ENCODE measurements at regions not wholly inside any gene's neighbourhood (a gene's known extent, or its start where the extent isn't known, plus 50 kb on each side); places are given as distances from the start of the nearest gene placed in this dataset.

DNA sequence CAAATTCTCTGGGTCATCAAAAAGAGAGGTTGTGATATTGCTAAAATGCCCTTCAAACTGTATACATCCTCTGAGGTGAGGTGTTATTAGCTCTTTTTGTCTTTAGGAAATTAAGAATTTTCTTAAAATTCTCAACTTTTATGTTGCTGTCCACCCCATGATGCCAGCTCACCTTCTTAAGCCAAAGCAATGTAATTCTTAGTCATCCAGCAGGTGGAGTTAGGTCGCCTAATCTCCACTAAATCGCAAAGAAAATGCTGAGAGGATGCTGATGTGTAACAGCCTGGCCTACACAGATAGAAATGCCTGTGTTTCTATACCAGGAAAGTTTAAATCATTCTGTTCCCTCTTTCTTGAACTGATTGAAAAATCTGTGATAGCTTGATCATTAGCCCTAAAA lies 770.2 kb upstream of the ALCAM start:
- no peak overlapping the region for H2BK120ac ChIP-seq (ENCODE audit: low read depth, low read length, poor library complexity, severe bottlenecking)
- no peaks in the 10 kb centered on the region for H3K27me3 ChIP-seq (ENCODE audit: insufficient read depth, low read length)
- H3K4ac ChIP-seq (ENCODE audit: low read depth, low read length): no peak overlapping the region
- H3K27ac ChIP-seq (ENCODE audit: insufficient read length, low read depth, low read length): no peak overlapping the region
- no peaks in the 10 kb centered on the region for H3K27me3 Mint-ChIP-seq (ENCODE audit: low read depth)
- H3K9me3 ChIP-seq (ENCODE audit: control insufficient read depth, low read depth, low read length): no peaks in the 10 kb centered on the region
- no peaks in the 10 kb centered on the region for H3K23me2 ChIP-seq (ENCODE audit: insufficient read length, low read depth, low read length, poor library complexity, severe bottlenecking)
- no peak overlapping the region for H4K8ac ChIP-seq (replicated peaks; ENCODE audit: insufficient read length, low read depth, low read length)
- no peak overlapping the region for H2BK20ac ChIP-seq (ENCODE audit: low read depth, low read length, poor library complexity, severe bottlenecking)
- H3K4me1 Mint-ChIP-seq: 0 out of 4 replicates have a peak, but pooled peaks cover 0 to 4% of the 10 kb centered on the region in 2 experiments
- H3K14ac ChIP-seq (ENCODE audit: insufficient read depth, low read length): no peak overlapping the region
- H3T11ph ChIP-seq (ENCODE audit: low read length): no peak overlapping the region
- H3K4me3 Mint-ChIP-seq: no peak overlapping the region
- no peak overlapping the region for H3K9ac ChIP-seq (ENCODE audit: extremely low read depth, insufficient read length, low read length)
- H3K4me2 ChIP-seq (ENCODE audit: insufficient read depth, insufficient read length, low read length): no peak overlapping the region
- H3K79me1 ChIP-seq (ENCODE audit: insufficient read depth, low read depth, low read length, poor library complexity, severe bottlenecking): no peaks in the 10 kb centered on the region
- no peak overlapping the region for H2BK5ac ChIP-seq (ENCODE audit: insufficient read length, low read length)
- WGBS (ENCODE audit: extremely low coverage, insufficient read length, low lambda C conversion rate): no CpG with 5 or more reads among the region's 2 CpGs
- DNase-seq: peak; percentile 29
- H2BK15ac ChIP-seq (ENCODE audit: low read depth, low read length): no peak overlapping the region
- TF ChIP-seq, protein P1, sequence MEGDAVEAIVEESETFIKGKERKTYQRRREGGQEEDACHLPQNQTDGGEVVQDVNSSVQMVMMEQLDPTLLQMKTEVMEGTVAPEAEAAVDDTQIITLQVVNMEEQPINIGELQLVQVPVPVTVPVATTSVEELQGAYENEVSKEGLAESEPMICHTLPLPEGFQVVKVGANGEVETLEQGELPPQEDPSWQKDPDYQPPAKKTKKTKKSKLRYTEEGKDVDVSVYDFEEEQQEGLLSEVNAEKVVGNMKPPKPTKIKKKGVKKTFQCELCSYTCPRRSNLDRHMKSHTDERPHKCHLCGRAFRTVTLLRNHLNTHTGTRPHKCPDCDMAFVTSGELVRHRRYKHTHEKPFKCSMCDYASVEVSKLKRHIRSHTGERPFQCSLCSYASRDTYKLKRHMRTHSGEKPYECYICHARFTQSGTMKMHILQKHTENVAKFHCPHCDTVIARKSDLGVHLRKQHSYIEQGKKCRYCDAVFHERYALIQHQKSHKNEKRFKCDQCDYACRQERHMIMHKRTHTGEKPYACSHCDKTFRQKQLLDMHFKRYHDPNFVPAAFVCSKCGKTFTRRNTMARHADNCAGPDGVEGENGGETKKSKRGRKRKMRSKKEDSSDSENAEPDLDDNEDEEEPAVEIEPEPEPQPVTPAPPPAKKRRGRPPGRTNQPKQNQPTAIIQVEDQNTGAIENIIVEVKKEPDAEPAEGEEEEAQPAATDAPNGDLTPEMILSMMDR (conservative IDR thresholded peaks at IDR 0.05): peak; percentile 72
- H3K23ac ChIP-seq (ENCODE audit: insufficient read length, low read depth, low read length): no peak overlapping the region
- no peak overlapping the region for H3K18ac ChIP-seq (ENCODE audit: insufficient read length, low read depth, low read length)
- no peaks in the 10 kb centered on the region for H3K36me3 Mint-ChIP-seq (ENCODE audit: insufficient read depth in 1 of 3, low read depth in 3 of 3)
- no peak overlapping the region for H3K27ac Mint-ChIP-seq
- no peaks in the 10 kb centered on the region for H3K9me3 Mint-ChIP-seq
- H3K56ac ChIP-seq (ENCODE audit: insufficient read length, low read depth, low read length): no peak overlapping the region
- no peaks in the 10 kb centered on the region for H3K79me2 ChIP-seq (ENCODE audit: insufficient read depth, low read length)
- no peak overlapping the region for H2AFZ ChIP-seq (ENCODE audit: low read length)
- H4K91ac ChIP-seq (ENCODE audit: insufficient read length, low read depth, low read length): no peak overlapping the region
- H2AK5ac ChIP-seq (ENCODE audit: insufficient read length, low read length): no peak overlapping the region
- H4K20me1 ChIP-seq (ENCODE audit: control insufficient read depth, insufficient read depth, insufficient read length): no peaks in the 10 kb centered on the region
- no peaks in the 10 kb centered on the region for H3K4me1 ChIP-seq (ENCODE audit: insufficient read depth, low read length)
- no peak overlapping the region for H2BK12ac ChIP-seq (ENCODE audit: insufficient read length, low read depth, low read length)
- H4K5ac ChIP-seq (ENCODE audit: insufficient read length, low read depth, low read length): no peak overlapping the region
